ENCODE measurements at regions not wholly inside any gene's neighbourhood (a gene's known extent, or its start where the extent isn't known, plus 50 kb on each side); places are given as distances from the start of the nearest gene placed in this dataset.

DNA sequence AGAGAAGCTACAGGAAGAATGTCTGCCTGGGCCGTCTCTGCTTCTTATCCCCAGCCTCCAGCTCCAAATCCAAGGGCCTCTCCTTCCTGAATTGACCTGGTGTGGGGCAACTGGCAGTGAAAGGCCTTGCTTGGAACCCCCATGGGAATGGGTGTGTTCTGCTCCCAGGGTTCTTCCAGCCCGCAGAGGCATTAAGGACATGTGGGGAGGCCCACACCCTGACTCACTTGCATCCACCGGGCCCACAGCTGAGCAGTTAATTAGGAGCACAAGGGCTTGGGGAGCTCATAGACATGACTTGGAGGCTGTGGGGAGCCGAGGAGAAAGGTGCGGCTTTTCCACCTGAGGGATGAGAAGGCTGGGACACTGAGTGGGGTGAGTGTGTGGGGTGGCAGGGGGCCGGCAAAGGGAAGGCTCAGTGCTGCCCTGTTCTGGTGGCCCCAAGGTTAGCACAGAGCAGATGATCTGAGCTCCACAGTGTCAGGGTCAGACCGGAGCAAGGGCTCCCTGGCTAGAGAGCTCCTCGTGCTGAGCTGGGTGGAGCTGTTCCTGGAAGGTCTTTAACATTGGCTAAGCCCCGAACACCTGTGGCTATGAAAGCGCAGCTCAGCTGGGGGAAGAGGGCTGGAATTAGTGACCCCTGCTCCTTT is 64.5 kb upstream of the NECTIN1 start:
- TF ChIP-seq, protein P1, sequence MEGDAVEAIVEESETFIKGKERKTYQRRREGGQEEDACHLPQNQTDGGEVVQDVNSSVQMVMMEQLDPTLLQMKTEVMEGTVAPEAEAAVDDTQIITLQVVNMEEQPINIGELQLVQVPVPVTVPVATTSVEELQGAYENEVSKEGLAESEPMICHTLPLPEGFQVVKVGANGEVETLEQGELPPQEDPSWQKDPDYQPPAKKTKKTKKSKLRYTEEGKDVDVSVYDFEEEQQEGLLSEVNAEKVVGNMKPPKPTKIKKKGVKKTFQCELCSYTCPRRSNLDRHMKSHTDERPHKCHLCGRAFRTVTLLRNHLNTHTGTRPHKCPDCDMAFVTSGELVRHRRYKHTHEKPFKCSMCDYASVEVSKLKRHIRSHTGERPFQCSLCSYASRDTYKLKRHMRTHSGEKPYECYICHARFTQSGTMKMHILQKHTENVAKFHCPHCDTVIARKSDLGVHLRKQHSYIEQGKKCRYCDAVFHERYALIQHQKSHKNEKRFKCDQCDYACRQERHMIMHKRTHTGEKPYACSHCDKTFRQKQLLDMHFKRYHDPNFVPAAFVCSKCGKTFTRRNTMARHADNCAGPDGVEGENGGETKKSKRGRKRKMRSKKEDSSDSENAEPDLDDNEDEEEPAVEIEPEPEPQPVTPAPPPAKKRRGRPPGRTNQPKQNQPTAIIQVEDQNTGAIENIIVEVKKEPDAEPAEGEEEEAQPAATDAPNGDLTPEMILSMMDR (IDR thresholded peaks at IDR 0.05), result no peak
- TF ChIP-seq POLR2A (IDR thresholded peaks at IDR 0.05), result no peak
- TF ChIP-seq POLR2AphosphoS5 (IDR thresholded peaks at IDR 0.05), result no peak
